Peyer's patch (tissue), 4 donors: ENCODE measurements at regions not wholly inside any gene's neighbourhood (a gene's known extent, or its start where the extent isn't known, plus 50 kb on each side); places are given as distances from the start of the nearest gene placed in this dataset.
"Not testable (repeated sequence)": the region's sequence is repeated elsewhere in the genome, so short reads cannot be mapped to it uniquely, and the experiment has no call there.

Source experiments
- POLR2A ChIP-seq, 2 donors: fragments of 450-650 bp; IDR thresholded peaks; one replicate each; pipeline ENCODE4 v1.5.1; 2017; ENCODE audit warnings: antibody characterized with exemption in 2 of 2, mild to moderate bottlenecking in 2 of 2, moderate library complexity in 2 of 2
- TF ChIP-seq, protein P1 (sequence below), 6 experiments: fragments of 450-650 bp in 4 of 6; fragments of 200-600 bp in 2 of 6; sonication (generic) in 1 of 6; IDR thresholded peaks; one replicate each; pipeline ENCODE4 v1.5.1; 2017 to 2019; ENCODE audit warnings: antibody characterized with exemption in 6 of 6, mild to moderate bottlenecking in 3 of 6, moderate library complexity in 1 of 6

- TF ChIP-seq, protein P1, sequence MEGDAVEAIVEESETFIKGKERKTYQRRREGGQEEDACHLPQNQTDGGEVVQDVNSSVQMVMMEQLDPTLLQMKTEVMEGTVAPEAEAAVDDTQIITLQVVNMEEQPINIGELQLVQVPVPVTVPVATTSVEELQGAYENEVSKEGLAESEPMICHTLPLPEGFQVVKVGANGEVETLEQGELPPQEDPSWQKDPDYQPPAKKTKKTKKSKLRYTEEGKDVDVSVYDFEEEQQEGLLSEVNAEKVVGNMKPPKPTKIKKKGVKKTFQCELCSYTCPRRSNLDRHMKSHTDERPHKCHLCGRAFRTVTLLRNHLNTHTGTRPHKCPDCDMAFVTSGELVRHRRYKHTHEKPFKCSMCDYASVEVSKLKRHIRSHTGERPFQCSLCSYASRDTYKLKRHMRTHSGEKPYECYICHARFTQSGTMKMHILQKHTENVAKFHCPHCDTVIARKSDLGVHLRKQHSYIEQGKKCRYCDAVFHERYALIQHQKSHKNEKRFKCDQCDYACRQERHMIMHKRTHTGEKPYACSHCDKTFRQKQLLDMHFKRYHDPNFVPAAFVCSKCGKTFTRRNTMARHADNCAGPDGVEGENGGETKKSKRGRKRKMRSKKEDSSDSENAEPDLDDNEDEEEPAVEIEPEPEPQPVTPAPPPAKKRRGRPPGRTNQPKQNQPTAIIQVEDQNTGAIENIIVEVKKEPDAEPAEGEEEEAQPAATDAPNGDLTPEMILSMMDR (IDR thresholded peaks at IDR 0.05), result not testable (repeated sequence)
- not testable (repeated sequence) for TF ChIP-seq POLR2A (IDR thresholded peaks at IDR 0.05)
Measured at GRCh38 chr9:97232060-97233008, 75.1 kb upstream of the CCDC180 start.
